ENCODE measurements at regions not wholly inside any gene's neighbourhood (a gene's known extent, or its start where the extent isn't known, plus 50 kb on each side); places are given as distances from the start of the nearest gene placed in this dataset.

DNA sequence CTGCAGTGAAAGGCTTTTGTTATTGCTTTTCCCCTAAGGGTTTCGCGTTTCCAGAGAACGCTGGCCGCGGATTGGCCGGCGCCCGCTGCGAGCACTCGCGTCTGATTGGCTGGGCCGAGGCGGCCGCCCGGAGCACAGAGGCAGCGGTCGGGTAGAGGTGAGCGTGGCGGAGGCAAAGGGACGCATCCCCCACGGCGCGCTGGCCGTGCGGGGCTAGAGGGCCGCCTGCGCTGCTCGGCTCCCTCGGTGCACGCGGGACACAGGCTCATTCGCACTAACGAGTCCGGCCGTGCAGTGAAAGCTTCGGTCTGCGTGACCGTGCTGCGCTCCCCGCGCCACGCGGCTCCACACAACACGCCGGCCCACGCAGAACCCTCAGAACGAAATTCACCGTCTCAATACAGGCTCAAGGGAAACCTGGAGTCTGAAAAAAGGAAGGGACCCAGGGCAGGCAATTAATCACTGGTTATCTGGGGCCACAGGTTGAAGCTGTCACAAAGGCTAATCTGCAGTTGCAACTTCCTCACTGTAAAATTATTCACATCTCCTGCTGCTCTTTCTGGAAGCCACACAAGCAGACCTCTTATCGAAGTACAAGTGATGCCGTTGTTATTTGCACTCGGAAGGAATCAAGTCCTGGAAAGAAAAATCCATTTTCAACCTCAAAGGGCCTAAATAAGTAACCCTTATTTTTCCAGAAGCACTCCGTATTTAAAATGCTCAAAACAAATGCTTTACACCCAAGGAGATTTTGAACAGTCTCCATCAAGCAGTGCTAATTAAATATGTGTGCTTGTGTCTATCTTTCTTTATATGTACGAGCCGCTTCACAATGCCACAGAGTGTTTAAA, 94.6 kb downstream of the ZNF608 start (continued):
- TF ChIP-seq, protein P1, sequence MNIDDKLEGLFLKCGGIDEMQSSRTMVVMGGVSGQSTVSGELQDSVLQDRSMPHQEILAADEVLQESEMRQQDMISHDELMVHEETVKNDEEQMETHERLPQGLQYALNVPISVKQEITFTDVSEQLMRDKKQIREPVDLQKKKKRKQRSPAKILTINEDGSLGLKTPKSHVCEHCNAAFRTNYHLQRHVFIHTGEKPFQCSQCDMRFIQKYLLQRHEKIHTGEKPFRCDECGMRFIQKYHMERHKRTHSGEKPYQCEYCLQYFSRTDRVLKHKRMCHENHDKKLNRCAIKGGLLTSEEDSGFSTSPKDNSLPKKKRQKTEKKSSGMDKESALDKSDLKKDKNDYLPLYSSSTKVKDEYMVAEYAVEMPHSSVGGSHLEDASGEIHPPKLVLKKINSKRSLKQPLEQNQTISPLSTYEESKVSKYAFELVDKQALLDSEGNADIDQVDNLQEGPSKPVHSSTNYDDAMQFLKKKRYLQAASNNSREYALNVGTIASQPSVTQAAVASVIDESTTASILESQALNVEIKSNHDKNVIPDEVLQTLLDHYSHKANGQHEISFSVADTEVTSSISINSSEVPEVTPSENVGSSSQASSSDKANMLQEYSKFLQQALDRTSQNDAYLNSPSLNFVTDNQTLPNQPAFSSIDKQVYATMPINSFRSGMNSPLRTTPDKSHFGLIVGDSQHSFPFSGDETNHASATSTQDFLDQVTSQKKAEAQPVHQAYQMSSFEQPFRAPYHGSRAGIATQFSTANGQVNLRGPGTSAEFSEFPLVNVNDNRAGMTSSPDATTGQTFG (tag by site-specific recombination; IDR thresholded peaks at IDR 0.05; ENCODE audit: borderline replicate concordance), result no peak
- TF ChIP-seq ZNF837 (tag by site-specific recombination; IDR thresholded peaks at IDR 0.05) (no peak), ZNF596 (tag by site-specific recombination; IDR thresholded peaks at IDR 0.05) (peak; percentile 31; the same call in 1 of the 2 replicates), ZSCAN23 (tag by site-specific recombination; IDR thresholded peaks at IDR 0.05) (0 out of 2 replicates have a peak, but pooled peaks have one; percentile 68), OSR2 (tag by site-specific recombination; IDR thresholded peaks at IDR 0.05) (peak; percentile 95), ZFHX2 (tag by site-specific recombination; conservative IDR thresholded peaks at IDR 0.05) (peak; percentile 71), GLIS1 (tag by site-specific recombination; IDR thresholded peaks at IDR 0.05) (peak; percentile 96), ZSCAN30 (tag by site-specific recombination; IDR thresholded peaks at IDR 0.05) (peak; percentile 50; the same call in 1 of the 2 replicates), ZNF416 (tag by site-specific recombination; IDR thresholded peaks at IDR 0.05) (no peak), FEZF1 (tag by site-specific recombination; IDR thresholded peaks at IDR 0.05) (peak; percentile 98), ZNF341 (tag by site-specific recombination; IDR thresholded peaks at IDR 0.05; ENCODE audit: low read depth) (0 out of 2 replicates have a peak, but pooled peaks have one; percentile 21), ZNF423 (tag by site-specific recombination; IDR thresholded peaks at IDR 0.05) (0 out of 2 replicates have a peak, but pooled peaks have one; percentile 35), KLF8 (tag by site-specific recombination; IDR thresholded peaks at IDR 0.05) (peak; percentile 21; the same call in 1 of the 2 replicates), ZNF561 (tag by site-specific recombination; IDR thresholded peaks at IDR 0.05; ENCODE audit: borderline replicate concordance) (peak; percentile 86; the same call in 1 of the 2 replicates), GLIS2 (tag by site-specific recombination; IDR thresholded peaks at IDR 0.05) (peak; percentile 92), ZEB2 (tag by site-specific recombination; IDR thresholded peaks at IDR 0.05) (peak; percentile 83), ZNF600 (tag by site-specific recombination; IDR thresholded peaks at IDR 0.05) (peak; percentile 85), MZF1 (tag by site-specific recombination; IDR thresholded peaks at IDR 0.05; ENCODE audit: borderline replicate concordance) (0 out of 2 replicates have a peak, but pooled peaks have one; percentile 50), ZNF791 (tag by site-specific recombination; IDR thresholded peaks at IDR 0.05) (no peak), KLF16 (tag by site-specific recombination; IDR thresholded peaks at IDR 0.05) (peak; percentile 59; the same call in 1 of the 2 replicates), ZNF394 (tag by site-specific recombination; IDR thresholded peaks at IDR 0.05; ENCODE audit: borderline replicate concordance) (peak; percentile 67; the same call in 1 of the 2 replicates), ZNF24 (tag by site-specific recombination; IDR thresholded peaks at IDR 0.05) (peak; percentile 83; the same call in 1 of the 2 replicates), IKZF3 (tag by site-specific recombination; IDR thresholded peaks at IDR 0.05) (peak; percentile 83; the same call in 1 of the 2 replicates), ZNF335 (tag by site-specific recombination; conservative IDR thresholded peaks at IDR 0.05) (peak; percentile 86), GFI1B (tag by site-specific recombination; IDR thresholded peaks at IDR 0.05) (peak; percentile 15; the same call in 1 of the 2 replicates), ZBTB20 (tag by site-specific recombination; IDR thresholded peaks at IDR 0.05) (peak; percentile 64; the same call in 1 of the 2 replicates), ZNF629 (tag by site-specific recombination; IDR thresholded peaks at IDR 0.05) (peak; percentile 62), BCL11A (tag by site-specific recombination; IDR thresholded peaks at IDR 0.05; ENCODE audit: low read depth) (no peak), SP2 (tag by site-specific recombination; IDR thresholded peaks at IDR 0.05) (peak; percentile 66), ZNF501 (tag by site-specific recombination; IDR thresholded peaks at IDR 0.05) (peak; percentile 82)
- TF ChIP-seq, protein P2, sequence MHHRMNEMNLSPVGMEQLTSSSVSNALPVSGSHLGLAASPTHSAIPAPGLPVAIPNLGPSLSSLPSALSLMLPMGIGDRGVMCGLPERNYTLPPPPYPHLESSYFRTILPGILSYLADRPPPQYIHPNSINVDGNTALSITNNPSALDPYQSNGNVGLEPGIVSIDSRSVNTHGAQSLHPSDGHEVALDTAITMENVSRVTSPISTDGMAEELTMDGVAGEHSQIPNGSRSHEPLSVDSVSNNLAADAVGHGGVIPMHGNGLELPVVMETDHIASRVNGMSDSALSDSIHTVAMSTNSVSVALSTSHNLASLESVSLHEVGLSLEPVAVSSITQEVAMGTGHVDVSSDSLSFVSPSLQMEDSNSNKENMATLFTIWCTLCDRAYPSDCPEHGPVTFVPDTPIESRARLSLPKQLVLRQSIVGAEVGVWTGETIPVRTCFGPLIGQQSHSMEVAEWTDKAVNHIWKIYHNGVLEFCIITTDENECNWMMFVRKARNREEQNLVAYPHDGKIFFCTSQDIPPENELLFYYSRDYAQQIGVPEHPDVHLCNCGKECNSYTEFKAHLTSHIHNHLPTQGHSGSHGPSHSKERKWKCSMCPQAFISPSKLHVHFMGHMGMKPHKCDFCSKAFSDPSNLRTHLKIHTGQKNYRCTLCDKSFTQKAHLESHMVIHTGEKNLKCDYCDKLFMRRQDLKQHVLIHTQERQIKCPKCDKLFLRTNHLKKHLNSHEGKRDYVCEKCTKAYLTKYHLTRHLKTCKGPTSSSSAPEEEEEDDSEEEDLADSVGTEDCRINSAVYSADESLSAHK (tag by site-specific recombination; IDR thresholded peaks at IDR 0.05), result peak; percentile 74
- TF ChIP-seq, protein P3, sequence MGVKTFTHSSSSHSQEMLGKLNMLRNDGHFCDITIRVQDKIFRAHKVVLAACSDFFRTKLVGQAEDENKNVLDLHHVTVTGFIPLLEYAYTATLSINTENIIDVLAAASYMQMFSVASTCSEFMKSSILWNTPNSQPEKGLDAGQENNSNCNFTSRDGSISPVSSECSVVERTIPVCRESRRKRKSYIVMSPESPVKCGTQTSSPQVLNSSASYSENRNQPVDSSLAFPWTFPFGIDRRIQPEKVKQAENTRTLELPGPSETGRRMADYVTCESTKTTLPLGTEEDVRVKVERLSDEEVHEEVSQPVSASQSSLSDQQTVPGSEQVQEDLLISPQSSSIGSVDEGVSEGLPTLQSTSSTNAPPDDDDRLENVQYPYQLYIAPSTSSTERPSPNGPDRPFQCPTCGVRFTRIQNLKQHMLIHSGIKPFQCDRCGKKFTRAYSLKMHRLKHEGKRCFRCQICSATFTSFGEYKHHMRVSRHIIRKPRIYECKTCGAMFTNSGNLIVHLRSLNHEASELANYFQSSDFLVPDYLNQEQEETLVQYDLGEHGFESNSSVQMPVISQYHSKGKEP (tag by site-specific recombination; IDR thresholded peaks at IDR 0.05), result peak; percentile 93
- TF ChIP-seq, protein P4, sequence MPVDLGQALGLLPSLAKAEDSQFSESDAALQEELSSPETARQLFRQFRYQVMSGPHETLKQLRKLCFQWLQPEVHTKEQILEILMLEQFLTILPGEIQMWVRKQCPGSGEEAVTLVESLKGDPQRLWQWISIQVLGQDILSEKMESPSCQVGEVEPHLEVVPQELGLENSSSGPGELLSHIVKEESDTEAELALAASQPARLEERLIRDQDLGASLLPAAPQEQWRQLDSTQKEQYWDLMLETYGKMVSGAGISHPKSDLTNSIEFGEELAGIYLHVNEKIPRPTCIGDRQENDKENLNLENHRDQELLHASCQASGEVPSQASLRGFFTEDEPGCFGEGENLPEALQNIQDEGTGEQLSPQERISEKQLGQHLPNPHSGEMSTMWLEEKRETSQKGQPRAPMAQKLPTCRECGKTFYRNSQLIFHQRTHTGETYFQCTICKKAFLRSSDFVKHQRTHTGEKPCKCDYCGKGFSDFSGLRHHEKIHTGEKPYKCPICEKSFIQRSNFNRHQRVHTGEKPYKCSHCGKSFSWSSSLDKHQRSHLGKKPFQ (tag by site-specific recombination; IDR thresholded peaks at IDR 0.05), result peak; percentile 14; the same call in 1 of the 2 replicates

All from HEK293 (cell line).